GM19468 (cell line): ENCODE measurements at regions not wholly inside any gene's neighbourhood (a gene's known extent, or its start where the extent isn't known, plus 50 kb on each side); places are given as distances from the start of the nearest gene placed in this dataset.

Experiments used
- ATAC-seq: cut with Tn5 transposase; IDR thresholded peaks from one replicate; pipeline ENCODE4 v1.9.1; 2021; ENCODE audit warnings: mild to moderate bottlenecking, moderate library complexity, moderate number of reproducible peaks; ENCODE audit not compliant: unreplicated experiment; ENCODE audit errors: extremely low read depth

GRCh38 chr2:41123341-41123740 lies 671.5 kb upstream of the SLC8A1 start:
- ATAC-seq, result no peak

DNA sequence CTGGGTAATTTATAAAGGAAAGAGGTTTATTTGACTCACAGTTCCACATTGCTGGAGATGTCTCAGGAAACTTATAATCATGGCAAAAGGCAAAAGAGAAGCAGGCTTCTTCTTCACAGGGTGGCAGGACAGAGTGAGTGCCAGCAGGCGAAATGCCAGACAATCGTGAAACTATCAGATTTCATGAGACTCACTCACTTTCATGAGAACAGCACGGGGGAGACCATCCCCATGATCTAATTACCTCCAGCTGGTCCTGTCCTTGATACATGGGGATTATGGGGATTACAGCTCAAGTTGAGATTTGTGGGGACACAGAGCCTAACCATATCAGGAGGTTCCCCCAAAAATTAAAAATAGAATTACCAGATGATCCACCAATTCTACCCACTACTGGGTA lies 675.5 kb upstream of the SLC8A1 start:
- no peak for ATAC-seq

DNA sequence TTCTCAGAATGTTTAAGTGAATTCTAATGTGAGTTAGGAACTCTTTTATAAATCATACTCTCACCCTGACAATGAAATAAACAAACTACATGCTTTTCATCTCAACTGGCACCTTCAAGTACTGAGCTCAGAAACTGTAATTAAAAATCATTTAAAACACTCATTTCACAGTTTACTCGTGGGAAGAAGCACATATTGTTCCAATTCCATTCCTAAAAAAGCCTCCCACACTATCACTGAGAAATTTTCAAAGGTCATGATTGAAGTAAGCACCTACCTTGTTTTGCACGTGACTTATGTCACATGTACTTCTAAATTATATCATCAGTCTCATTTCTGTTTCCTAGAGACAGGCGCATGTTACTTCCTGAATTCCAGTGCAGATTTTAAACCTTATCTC lies 678.1 kb upstream of the SLC8A1 start:
- ATAC-seq, result no peak

DNA sequence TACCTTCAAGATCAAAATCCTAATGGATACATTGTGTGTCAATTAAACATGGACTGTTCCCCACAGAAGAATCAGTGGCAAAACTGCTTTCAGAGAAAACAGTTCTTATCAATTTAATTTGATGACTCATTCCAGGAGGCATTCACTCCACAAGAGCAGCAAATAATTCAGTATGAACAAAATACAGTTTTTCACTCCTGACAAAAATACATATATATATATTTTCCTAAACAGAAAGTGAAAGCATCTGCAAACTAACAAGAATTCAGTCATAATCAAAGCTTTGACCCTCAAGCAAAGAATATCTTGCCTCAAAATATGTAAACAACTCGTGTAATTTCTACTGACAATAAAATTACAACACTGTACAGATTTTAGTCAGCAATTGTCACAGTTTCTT lies 685.1 kb upstream of the SLC8A1 start:
- ATAC-seq, result no peak

GRCh38 chr2:41141146-41141791 lies 689.4 kb upstream of the SLC8A1 start:
- no peak for ATAC-seq

- no peak for ATAC-seq
Measured at GRCh38 chr2:41142478-41142877, 690.6 kb upstream of the SLC8A1 start.

- no peak for ATAC-seq
Measured at GRCh38 chr2:41145066-41145465, 693.2 kb upstream of the SLC8A1 start.

GRCh38 chr2:41149054-41149453 lies 697.2 kb upstream of the SLC8A1 start:
- no peak for ATAC-seq

GRCh38 chr2:41151746-41152145 lies 699.9 kb upstream of the SLC8A1 start:
- ATAC-seq, result no peak

DNA sequence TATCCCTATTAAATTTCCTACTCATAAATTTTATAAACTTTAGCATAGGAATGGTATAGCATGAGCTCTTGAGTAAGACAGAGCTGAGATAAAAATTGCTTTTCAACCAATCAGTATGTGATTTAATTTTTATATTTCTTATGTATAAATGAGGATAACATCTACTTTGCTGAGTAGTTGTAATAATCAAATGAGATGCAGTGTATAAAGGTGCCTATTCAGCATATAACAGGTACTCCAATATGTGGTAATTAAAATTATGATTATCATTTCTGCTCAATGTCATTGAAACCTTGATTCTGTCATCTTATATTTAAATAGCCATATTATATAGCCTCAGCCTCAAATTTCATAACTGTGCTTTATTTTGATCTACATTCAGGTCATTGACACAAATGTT lies 700.4 kb upstream of the SLC8A1 start:
- no peak for ATAC-seq

DNA sequence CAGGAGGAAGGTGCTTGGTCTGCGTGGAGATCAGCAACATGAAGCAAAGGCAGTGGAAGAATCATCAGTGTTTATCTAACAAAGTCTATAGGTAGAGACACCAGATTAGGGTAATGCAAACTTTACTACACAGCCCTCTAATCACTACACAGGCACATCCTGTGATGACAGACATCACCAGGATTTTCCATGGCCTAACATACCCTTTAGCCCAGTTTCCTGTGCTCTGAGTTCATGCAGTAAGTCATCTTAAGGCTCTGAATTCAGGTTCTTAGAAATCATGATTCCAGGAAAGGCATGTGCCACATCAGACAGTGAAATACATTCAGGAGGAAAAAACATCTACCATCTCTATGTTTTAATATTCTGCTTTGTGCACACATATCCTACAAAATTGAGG lies 708.5 kb upstream of the SLC8A1 start:
- no peak for ATAC-seq

GRCh38 chr2:41167014-41167413 lies 715.1 kb upstream of the SLC8A1 start:
- ATAC-seq, result no peak

DNA sequence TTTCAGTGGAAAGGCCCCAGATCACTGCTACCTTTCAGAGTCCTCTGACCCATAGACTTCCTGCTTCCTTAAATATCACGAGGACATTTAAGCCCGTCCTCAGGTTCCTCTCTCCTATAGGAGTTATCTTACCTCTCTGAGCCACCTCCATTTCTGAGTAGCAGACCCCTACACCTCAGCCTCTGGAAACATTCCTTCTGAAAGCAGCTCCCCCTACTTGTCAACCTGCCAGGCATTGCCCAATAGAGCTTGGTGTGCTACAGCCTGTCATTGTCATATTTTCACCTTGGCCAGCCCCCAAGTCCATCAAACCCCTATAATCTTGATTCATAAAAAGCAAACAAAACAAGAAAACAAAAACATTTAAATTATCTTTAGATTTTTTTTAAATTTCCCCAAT lies 717.9 kb upstream of the SLC8A1 start:
- no peak for ATAC-seq

DNA sequence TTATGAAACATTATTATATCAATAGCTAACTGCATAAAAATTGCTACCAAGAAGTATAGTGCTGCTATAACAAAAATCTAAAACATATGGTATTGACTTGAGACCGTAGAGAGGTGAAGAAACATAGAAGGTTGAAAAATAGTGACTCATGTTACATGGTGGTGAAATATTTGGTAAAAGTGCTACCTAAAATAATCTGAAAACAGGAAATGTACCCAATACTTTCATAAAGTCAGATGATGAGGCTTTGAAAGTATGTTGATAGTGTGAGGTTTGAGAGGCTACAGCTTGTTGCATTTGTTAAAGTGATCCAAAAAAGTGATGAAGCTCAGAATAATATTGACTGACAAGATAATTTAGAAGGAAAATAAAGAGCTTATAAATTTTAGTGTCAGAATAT lies 718.7 kb upstream of the SLC8A1 start:
- no peak for ATAC-seq

GRCh38 chr2:41180387-41180786 lies 728.5 kb upstream of the SLC8A1 start:
- ATAC-seq, result no peak

DNA sequence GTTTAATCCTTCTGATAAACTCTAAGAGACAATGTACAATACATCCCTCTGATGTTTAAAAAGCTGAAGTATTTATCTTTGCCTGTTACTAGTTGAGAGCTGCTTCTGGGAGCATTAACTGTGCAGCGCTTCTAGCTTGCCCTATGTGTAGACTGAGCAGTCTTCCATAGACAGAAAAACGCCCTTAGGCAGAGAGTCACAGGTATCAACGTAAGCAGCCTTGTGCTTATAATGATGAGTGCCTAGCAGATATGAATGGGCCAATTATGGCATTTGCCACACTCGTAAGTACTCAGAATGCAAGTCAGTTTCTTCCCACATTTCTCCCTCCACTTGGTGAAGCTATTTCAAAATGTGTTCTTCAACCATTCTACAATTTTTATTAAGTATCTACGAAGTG lies 731.1 kb upstream of the SLC8A1 start:
- ATAC-seq, result no peak

DNA sequence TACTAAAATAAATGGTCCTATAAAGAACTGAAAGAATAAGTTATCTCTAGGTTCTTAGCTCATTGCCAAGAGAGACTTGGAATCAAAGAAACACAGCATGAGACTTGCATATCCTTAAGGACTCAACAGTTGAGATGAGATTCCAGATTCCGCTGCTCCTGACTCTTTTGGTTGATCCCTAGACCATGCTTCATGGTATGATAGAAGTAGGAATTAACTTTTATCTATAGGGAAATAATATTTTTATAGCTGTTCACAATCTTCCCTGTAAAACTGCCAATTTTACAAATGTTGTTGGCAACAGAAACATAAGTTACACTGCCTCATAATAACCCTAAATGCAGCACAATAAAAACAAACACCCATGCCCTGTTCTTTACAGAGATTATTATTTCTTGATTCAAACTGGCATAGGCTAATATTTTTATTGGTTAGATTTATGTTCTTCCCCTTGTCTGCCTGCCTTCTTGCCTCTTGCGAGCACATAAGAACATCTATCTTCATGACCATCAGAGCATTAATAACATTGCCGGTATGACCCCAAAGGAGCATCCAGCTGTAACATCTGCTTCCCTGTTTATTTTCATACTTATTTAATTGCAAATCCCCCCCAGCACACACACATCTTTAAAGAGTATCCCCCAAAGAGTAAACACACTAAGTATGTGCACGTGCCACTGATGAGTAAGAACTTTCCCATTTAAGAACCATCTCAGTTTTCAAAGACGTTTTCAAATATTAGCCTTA lies 735.7 kb upstream of the SLC8A1 start:
- no peak for ATAC-seq

DNA sequence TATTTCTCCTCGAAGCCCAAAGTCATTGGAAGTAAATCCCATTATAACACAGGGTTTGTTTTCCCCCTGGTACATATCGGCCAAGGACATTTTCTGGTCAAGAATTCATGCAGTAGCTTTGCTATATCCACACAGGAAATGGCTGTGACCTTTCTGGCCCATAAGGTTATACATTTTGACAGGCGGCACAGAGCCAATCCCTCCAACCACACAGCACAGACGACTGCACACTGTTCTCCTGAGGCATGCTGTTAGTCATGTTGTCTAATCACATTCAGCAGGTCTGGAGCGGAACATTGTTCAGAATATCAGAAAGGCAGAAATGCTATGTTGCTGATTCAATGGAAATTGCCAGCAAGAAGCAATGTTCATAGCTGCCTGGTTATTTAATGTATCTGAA lies 742.3 kb upstream of the SLC8A1 start:
- ATAC-seq, result no peak

GRCh38 chr2:41197781-41198180 lies 745.9 kb upstream of the SLC8A1 start:
- no peak for ATAC-seq

DNA sequence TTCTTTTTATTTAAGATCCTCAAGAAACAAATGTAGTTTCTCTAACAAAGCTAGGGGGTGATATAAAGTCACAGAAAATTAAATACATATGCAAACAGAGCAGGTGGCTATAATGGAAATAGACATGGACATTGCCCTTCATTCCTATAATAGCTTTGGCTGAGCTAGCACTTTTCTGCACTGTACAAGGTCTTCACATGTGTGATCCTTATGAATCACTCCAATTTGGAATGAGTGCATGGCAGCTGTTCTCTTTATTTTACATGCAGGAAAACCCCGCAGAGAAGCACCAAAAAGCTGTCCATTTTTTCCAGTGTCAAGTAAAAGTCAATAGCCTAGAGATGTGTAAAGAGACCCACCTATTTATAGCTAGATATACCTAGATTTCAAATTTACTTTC lies 747.4 kb upstream of the SLC8A1 start:
- no peak for ATAC-seq

DNA sequence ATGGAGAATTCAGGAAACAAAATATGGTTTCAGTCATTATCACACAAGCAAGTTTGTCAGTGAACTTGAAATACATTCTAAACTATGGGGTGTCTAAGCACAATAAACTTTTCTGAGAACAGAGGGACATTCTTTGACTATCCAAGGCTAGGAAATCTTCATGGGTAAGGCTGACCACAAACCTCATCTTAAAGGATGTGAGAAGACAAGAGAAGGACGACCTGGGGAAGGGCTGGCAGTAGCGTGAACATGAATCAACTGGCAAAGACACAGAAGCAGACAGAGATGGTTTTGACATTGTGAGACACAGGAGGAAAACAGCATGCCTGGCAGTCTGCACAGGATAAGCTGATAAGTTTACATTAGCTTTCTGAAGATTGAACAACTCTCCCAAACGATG lies 752.4 kb upstream of the SLC8A1 start:
- no peak for ATAC-seq

GRCh38 chr2:41206004-41206403 lies 754.1 kb upstream of the SLC8A1 start:
- ATAC-seq, result no peak
